Neural cell (in vitro differentiated cells): ENCODE measurements at regions not wholly inside any gene's neighbourhood (a gene's known extent, or its start where the extent isn't known, plus 50 kb on each side); places are given as distances from the start of the nearest gene placed in this dataset.

ENCODE experiments used
- CTCF ChIP-seq: fragments of 450-650 bp; IDR thresholded peaks from 2 replicates; pipeline ENCODE4 v1.5.1; 2014; ENCODE audit warnings: antibody characterized with exemption, mild to moderate bottlenecking, moderate library complexity; ENCODE audit not compliant: poor library complexity, severe bottlenecking
- EP300 ChIP-seq: fragments of 450-650 bp; conservative IDR thresholded peaks from 2 replicates; pipeline ENCODE4 v1.6.1; 2014; ENCODE audit warnings: antibody characterized with exemption, mild to moderate bottlenecking, moderate library complexity; ENCODE audit not compliant: poor library complexity, severe bottlenecking
- EZH2 ChIP-seq: fragments of 200-600, 300-800 bp; shearing (Covaris generic), sonication (generic); IDR thresholded peaks from 2 replicates; pipeline ENCODE4 v1.6.1; 2014; ENCODE audit warnings: antibody characterized with exemption, low read length, borderline replicate concordance, mild to moderate bottlenecking; ENCODE audit not compliant: insufficient read depth, poor library complexity, severe bottlenecking

GRCh38 chr10:64067009-64067606 is 545.9 kb downstream of the REEP3 start:
- TF ChIP-seq EP300: no peak
- no peak for TF ChIP-seq CTCF
- no peak for TF ChIP-seq EZH2
